ENCODE measurements at regions not wholly inside any gene's neighbourhood (a gene's known extent, or its start where the extent isn't known, plus 50 kb on each side); places are given as distances from the start of the nearest gene placed in this dataset.
"Not testable (repeated sequence)": the region's sequence is repeated elsewhere in the genome, so short reads cannot be mapped to it uniquely, and the experiment has no call there.

GRCh38 chr5:104594850-104595249 lies 1032.3 kb upstream of the NUDT12 start:
- no peak for DNase-seq

- no peak for DNase-seq
Measured at GRCh38 chr5:104576677-104577076, 1014.1 kb upstream of the NUDT12 start.

- no peak for DNase-seq
Measured at GRCh38 chr5:104573949-104574709, 1011.5 kb upstream of the NUDT12 start.

DNA sequence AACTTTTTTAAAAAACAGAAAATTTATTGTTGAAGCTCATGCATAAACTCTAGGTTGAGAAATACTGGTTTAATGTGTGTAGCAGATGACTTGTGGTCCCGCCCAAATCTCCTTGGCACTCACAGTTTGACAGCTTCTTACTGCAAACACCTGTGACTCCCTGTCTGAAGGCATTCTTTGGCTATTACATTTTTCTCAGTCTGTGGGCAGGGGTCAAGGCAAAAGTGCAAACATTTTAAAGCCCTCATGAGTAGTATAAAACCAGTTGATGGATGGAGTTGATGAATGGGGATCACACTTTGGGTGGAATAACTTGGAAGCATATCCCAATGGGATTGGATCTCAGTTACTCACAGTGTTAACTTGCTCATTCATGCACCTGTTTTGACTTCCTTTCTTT lies 1007.0 kb upstream of the NUDT12 start:
- no peak for DNase-seq

GRCh38 chr5:104564530-104564929 lies 1001.9 kb upstream of the NUDT12 start:
- DNase-seq = no peak

DNA sequence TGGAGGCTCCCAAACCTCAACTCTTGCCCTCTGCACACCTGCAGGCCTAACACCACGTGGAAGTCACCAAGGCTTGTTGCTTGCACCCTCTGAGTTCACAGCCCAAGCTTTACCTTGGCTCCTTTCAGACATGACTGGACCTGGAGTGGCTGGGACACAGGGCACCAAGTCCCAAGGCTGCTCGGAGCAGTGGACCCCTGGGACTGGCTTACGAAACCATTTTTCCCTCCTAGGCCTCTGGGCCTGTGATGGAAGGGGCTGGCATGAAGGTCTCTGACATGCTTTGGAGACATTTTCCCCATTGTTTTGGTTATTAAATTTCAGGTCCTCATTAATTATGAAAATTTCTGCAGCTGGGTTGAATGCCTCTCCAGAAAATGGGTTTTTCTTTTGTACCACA lies 994.4 kb upstream of the NUDT12 start:
- DNase-seq = no peak

GRCh38 chr5:104551628-104552027 lies 989.0 kb upstream of the NUDT12 start:
- no peak for DNase-seq

DNA sequence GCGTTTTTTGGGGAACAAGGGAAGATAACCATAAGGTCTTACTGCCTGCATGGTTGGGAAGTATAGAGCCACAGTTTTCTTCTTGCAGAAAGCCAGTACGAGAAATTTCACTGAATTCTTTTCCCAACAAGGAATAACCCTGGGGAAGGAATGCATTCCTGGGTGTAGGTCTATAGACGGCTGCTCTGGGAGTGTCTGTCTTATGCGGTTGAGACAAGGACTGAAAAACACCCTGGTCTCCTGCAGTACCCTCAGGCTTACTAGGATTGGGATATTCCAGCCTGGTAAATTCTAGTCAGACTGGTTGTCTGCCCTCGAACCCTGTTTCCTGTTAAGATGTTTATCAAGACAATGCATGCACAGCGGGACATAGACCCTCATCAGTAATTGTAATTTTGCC lies 984.3 kb upstream of the NUDT12 start:
- DNase-seq = not testable (repeated sequence)

- no peak for DNase-seq
Measured at GRCh38 chr5:104541141-104541785, 978.7 kb upstream of the NUDT12 start.

DNA sequence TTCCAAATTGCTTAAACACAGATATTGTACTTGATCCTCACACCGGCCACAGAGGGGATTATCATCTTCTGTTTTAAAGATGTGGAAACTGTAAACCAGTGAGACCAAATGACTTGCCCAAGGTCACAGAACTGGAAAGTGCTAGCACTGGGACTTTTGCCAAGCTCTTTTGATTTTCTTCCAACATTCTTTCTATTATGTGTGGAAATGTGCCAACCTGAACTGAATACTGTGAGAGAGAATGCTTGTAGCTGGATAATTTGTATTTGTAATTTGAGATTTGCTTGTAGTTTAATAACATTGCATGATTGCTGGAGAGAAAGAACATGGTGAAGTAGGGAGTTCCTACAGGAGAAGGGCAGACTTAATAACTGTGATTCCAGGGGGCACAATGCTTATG lies 977.9 kb upstream of the NUDT12 start:
- DNase-seq = no peak

DNA sequence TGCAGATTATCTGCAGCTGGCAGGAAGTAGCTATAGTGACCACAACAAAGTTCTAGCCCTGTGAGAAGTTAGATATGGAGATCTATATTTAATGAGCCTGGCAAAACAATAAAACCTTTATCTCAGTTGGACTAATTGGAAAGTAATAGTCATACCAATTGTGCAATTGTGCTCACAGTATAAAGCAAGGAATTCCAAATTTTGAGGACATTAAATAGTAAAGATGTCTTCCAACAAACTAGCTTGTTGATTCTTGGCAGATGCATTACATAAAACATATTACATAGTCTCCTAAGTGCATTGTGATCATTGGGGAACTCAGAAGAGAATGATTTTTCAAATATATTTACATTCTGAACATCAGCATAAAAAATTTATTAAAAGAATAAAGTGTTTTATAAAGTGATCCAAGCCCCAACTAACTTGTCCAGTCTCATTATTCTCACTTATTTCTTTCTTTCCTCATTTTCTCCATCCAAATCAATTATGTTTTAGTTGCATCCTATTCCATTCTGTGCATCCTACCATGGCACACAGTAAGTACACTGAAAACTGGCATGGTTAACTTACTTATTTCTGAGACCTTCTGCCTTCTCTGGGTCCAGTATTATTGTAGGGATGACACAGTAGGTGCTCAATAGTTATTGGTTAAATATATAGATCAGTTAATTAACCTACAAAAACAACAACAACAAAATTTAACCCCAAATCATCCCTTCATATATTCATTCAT lies 977.2 kb upstream of the NUDT12 start:
- DNase-seq = no peak

GRCh38 chr5:104538734-104539133 lies 976.1 kb upstream of the NUDT12 start:
- no peak for DNase-seq

DNA sequence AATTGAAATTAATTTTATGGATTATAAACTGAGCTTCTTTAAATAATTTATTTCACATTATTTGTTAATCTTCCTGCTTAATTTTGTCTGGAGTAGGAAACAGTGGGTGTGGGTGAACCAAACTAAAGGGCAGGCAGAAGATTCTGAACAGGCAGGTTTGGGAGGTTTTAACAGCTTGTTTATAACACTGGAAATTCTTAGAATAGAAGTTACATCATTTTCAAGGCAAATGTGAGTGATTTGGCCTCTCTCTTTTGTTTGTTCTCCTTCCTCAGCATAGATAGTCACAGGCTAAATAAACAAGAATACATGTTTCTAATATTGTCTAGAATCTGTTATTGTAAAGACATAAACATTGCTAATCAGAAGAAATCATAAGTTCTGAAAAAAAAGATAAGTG lies 970.9 kb upstream of the NUDT12 start:
- no peak for DNase-seq

GRCh38 chr5:104526866-104527265 lies 964.3 kb upstream of the NUDT12 start:
- DNase-seq = no peak

- no peak for DNase-seq
Measured at GRCh38 chr5:104513640-104514072, 951.1 kb upstream of the NUDT12 start.

DNA sequence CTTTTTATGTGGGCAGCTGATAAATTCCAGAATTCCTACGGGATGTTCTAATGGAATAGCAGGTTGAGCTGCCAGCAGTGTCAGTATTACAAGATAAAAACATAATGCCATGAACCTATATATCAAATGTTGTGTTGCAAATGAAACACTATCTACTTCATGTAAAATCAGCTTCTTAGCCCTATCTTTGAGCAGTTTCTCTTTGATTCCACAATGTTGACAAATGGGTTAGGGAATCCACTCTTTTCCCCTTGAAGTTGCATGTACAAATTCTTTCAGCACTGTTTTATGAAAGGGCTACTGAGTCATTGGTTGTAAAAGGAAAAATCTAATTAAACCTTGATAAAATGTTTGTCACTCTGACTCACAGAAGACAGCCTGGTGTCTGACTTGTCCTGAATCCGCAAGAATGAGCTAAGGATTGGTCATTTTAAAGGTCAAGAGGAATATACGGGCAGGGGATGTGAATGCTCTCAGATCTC lies 950.6 kb upstream of the NUDT12 start:
- DNase-seq = peak in 1 of 2 experiments; percentile 18

DNA sequence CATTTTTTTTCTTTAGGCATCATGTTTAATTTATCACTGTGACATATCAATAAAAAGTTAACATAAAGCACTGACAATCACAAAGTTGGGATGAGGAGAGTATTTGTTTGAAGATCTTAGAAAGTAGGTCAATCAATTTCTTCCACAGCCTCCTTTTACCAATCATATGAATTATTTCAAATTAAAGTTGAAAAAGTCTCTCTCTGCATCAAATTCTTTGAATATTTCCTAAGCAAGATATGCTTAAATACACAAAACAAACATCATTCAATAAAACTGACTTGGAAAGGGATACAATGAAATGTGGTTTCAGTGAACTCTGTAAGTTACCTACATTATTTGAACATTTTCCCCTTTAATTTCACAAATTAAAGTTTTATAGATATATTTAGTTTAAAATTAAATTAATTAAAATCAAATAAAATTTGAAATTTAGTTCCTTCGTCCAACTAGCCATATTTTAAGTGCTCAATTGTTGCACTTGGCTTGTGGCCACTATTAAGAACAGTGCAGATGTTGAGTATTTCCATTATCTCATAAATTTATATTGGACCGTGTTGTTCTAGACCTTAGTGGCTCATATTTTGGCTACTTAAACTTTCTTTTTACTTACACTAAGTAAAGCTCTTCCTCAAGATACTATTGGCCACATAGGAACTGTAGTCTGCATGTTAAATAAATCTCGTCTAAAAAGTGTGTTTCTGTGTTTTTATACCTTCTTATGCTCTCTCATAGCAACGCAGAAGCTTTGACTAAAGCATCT lies 949.7 kb upstream of the NUDT12 start:
- DNase-seq = no peak

- peak in 1 of 2 experiments; percentile 28 for DNase-seq
Measured at GRCh38 chr5:104498281-104498680, 935.7 kb upstream of the NUDT12 start.

DNA sequence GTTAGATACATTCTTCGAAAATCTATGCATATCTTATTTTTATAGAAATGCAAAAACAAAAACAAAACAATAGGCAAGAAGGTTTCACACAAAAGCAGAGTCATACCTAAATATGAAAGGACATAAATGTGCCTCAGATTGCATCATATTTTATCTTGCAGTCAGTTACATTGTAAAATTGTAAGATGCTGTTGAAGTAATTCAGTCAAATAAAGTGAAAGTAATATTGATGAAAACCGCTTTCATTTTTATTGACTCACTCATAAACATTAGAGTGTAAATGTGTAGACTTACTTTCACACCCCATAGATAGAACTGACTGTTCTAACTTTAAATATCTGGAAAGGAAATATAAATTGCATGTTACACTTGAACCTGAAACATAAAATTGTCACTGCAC lies 931.5 kb upstream of the NUDT12 start:
- no peak for DNase-seq

DNA sequence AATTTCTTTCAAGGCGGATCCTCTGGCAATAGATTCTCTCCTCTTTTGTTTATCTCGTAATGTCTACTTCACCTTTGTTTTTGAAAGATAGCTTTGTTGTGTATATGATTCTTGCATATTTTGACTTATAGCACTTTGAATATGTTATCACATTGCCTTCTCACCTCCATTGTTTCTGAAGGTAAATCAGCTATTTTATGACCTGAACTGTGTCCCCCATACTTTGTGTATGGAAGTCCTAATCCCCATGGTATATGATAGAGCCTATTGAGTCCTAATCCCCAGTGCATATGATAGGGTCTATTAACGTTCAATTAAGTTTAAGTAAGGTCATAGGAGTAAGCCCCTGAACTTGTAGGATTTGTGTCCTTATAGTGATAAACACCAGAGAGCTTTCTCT lies 910.2 kb upstream of the NUDT12 start:
- no peak for DNase-seq

DNA sequence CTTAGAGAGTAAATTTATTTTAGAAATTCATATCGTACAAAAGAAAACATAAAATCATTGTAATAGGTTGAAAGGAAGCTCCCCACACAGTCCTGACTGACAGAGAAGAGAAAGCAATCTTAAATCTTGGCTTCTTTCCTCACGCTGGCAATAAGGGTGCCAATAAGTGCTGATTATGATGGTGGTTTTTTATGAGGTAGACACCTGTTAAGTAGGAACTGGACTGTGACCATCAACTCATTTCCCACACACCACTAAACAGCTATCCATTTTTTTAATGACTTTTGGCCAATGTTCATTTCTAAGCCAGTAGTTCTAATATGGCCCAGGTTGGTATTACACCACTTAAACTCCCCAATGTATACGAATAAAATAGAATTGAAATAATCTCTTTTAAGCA lies 893.5 kb upstream of the NUDT12 start:
- no peak for DNase-seq

GRCh38 chr5:104452550-104452949 lies 890.0 kb upstream of the NUDT12 start:
- DNase-seq = no peak

DNA sequence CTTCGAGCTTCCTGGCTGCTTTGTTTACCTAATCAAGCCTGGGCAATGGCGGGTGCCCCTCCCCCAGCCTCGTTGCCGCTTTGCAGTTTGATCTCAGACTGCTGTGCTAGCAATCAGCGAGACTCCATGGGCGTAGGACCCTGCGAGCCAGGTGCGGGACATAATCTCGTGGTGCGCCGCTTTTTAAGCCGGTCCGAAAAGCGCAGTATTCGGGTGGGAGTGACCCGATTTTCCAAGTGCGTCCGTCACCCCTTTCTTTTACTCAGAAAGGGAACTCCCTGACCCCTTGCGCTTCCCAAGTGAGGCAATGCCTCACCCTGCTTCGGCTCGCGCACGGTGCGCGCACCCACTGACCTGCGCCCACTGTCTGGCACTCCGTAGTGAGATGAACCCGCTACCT lies 889.3 kb upstream of the NUDT12 start:
- not testable (repeated sequence) for DNase-seq
